GM21447 (cell line): ENCODE measurements at regions not wholly inside any gene's neighbourhood (a gene's known extent, or its start where the extent isn't known, plus 50 kb on each side); places are given as distances from the start of the nearest gene placed in this dataset.
"Not testable (repeated sequence)": the region's sequence is repeated elsewhere in the genome, so short reads cannot be mapped to it uniquely, and the experiment has no call there.

Source experiments
- ATAC-seq: cut with Tn5 transposase; IDR thresholded peaks from one replicate; pipeline ENCODE4 v1.9.1; 2021; ENCODE audit not compliant: unreplicated experiment

- ATAC-seq = no peak
These were observed 140.9 kb downstream of the RNF144B start for GRCh38 chr6:18527836-18528743.

- no peak for ATAC-seq
These were observed 143.1 kb downstream of the RNF144B start for GRCh38 chr6:18530201-18530600.

GRCh38 chr6:18532139-18532538 is 145.0 kb downstream of the RNF144B start:
- ATAC-seq = no peak

- ATAC-seq = no peak
These were observed 146.6 kb downstream of the RNF144B start for GRCh38 chr6:18533793-18534192.

GRCh38 chr6:18536591-18537055 is 149.5 kb downstream of the RNF144B start:
- no peak for ATAC-seq

GRCh38 chr6:18538315-18538714 is 151.2 kb downstream of the RNF144B start:
- no peak for ATAC-seq

GRCh38 chr6:18543051-18543450 is 155.9 kb downstream of the RNF144B start:
- ATAC-seq = no peak

- not testable (repeated sequence) for ATAC-seq
These were observed 158.0 kb downstream of the RNF144B start for GRCh38 chr6:18545142-18545541.

GRCh38 chr6:18545726-18546125 is 158.6 kb downstream of the RNF144B start:
- no peak for ATAC-seq

GRCh38 chr6:18550119-18550518 is 163.0 kb downstream of the RNF144B start:
- ATAC-seq = no peak

- no peak for ATAC-seq
These were observed 164.1 kb downstream of the RNF144B start for GRCh38 chr6:18551228-18551627.

GRCh38 chr6:18555750-18556149 is 168.6 kb downstream of the RNF144B start:
- no peak for ATAC-seq

- ATAC-seq = no peak
These were observed 174.0 kb downstream of the RNF144B start for GRCh38 chr6:18561037-18561750.

GRCh38 chr6:18562726-18563125 is 175.6 kb downstream of the RNF144B start:
- ATAC-seq = no peak

GRCh38 chr6:18564775-18565174 is 177.6 kb downstream of the RNF144B start:
- no peak for ATAC-seq

- no peak for ATAC-seq
These were observed 178.1 kb downstream of the RNF144B start for GRCh38 chr6:18565231-18565630.

GRCh38 chr6:18567380-18567779 is 180.2 kb downstream of the RNF144B start:
- no peak for ATAC-seq

- no peak for ATAC-seq
These were observed 190.3 kb downstream of the RNF144B start for GRCh38 chr6:18577491-18577890.

GRCh38 chr6:18579166-18579565 is 192.0 kb downstream of the RNF144B start:
- ATAC-seq = no peak

GRCh38 chr6:18579869-18580268 is 192.7 kb downstream of the RNF144B start:
- ATAC-seq = no peak

GRCh38 chr6:18584372-18584771 is 197.2 kb downstream of the RNF144B start:
- ATAC-seq = no peak

- no peak for ATAC-seq
These were observed 198.0 kb downstream of the RNF144B start for GRCh38 chr6:18585032-18585573.
